Endothelial cell of umbilical vein (primary cell): ENCODE measurements at regions not wholly inside any gene's neighbourhood (a gene's known extent, or its start where the extent isn't known, plus 50 kb on each side); places are given as distances from the start of the nearest gene placed in this dataset.

ENCODE experiments used
- BruUV-seq: library from RNA; stranded (reverse); fragments of 400-500 nt; replicated peaks from 2 replicates; lab custom pipeline; 2021; lab: Mats Ljungman, UMichigan
- CTCF ChIA-PET: fragments of 300-600, 350-600 bp; sonication (Branson Sonifier 250); formaldehyde crosslinking; loops from one replicate; lab custom pipeline; 2021; ENCODE audit warnings: antibody characterized with exemption, inconsistent platforms; lab: Charles Lee
- POLR2A ChIA-PET: fragments of 300-600, 350-600 bp; sonication (Branson Sonifier 250); formaldehyde crosslinking; loops from one replicate; lab custom pipeline; 2021; ENCODE audit warnings: antibody characterized with exemption, inconsistent platforms; lab: Charles Lee
- DNase-seq: peaks from one replicate; pipeline ENCODE4 v3.0.0-alpha.2; 2011; ENCODE audit warnings: low read depth, low spot score
- FAIRE-seq: peaks from 2 replicates; lab custom pipeline; 2011; peaks lifted over from hg19 to GRCh38; lab: Jason Lieb, UNC
- H2AFZ ChIP-seq: 2 replicates; pipeline ENCODE4 v1.6.0; 2012; ENCODE audit warnings: low read depth, low read length, control low read depth, inconsistent platforms
- H3K27ac ChIP-seq: 2 replicates; pipeline ENCODE4 v1.5.1; 2011; ENCODE audit warnings: low read depth, mild to moderate bottlenecking, control low read depth, low read length, moderate library complexity; ENCODE audit not compliant: insufficient read depth
- H3K27me3 ChIP-seq, 2 experiments: 2 replicates each; pipeline versions ENCODE4 v1.6.0 to v1.6.1; 2011; ENCODE audit warnings: low read length in 2 of 2, mixed read lengths in 1 of 2; ENCODE audit not compliant: control insufficient read depth in 2 of 2, insufficient read depth in 2 of 2
- H3K36me3 ChIP-seq, 2 experiments: 2 replicates in 1 of 2; 3 replicates in 1 of 2; pipeline ENCODE4 v1.5.1; 2011; ENCODE audit warnings: low read length in 2 of 2, mild to moderate bottlenecking in 1 of 2, moderate library complexity in 1 of 2; ENCODE audit not compliant: control insufficient read depth in 2 of 2, insufficient read depth in 2 of 2; ENCODE audit errors: extremely low read depth in 1 of 2
- H3K4me1 ChIP-seq: 3 replicates; pipeline ENCODE4 v1.5.1; 2011; ENCODE audit warnings: mild to moderate bottlenecking, low read length; ENCODE audit not compliant: control insufficient read depth, insufficient read depth; ENCODE audit errors: extremely low read depth
- H3K4me2 ChIP-seq: 2 replicates; pipeline ENCODE4 v1.6.1; 2011; ENCODE audit warnings: low read length, control low read depth, mixed read lengths; ENCODE audit not compliant: insufficient read depth
- H3K4me3 ChIP-seq, 3 experiments: fragments of 200-600 bp in 1 of 3; sonication (generic), shearing (Covaris generic) in 1 of 3; replicated peaks in 1 of 3; 2 replicates each; pipeline ENCODE4 v1.5.1; 2011 to 2016; ENCODE audit warnings: control low read depth in 3 of 3, low read length in 3 of 3, mild to moderate bottlenecking in 2 of 3, inconsistent platforms in 1 of 3, low read depth in 1 of 3, moderate library complexity in 1 of 3; ENCODE audit not compliant: insufficient read depth in 1 of 3
- H3K79me2 ChIP-seq: 2 replicates; pipeline ENCODE4 v1.6.0; 2012; ENCODE audit warnings: low read length, inconsistent platforms; ENCODE audit not compliant: control insufficient read depth, insufficient read depth
- H3K9ac ChIP-seq: replicated peaks from 2 replicates; pipeline ENCODE3; 2011; ENCODE audit warnings: low read length, control low read depth; ENCODE audit not compliant: insufficient read depth; ENCODE audit errors: extremely low read depth
- H3K9me1 ChIP-seq: replicated peaks from 3 replicates; pipeline ENCODE4 v1.6.0; 2011; ENCODE audit warnings: mild to moderate bottlenecking, low read length; ENCODE audit not compliant: control insufficient read depth, insufficient read depth; ENCODE audit errors: extremely low read depth
- H3K9me3 ChIP-seq: replicated peaks from 2 replicates; pipeline ENCODE4 v1.5.1; 2012; ENCODE audit warnings: low read length, inconsistent platforms; ENCODE audit not compliant: control insufficient read depth, insufficient read depth
- H4K20me1 ChIP-seq: replicated peaks from 2 replicates; pipeline ENCODE3; 2011; ENCODE audit warnings: mild to moderate bottlenecking, low read length; ENCODE audit not compliant: control insufficient read depth, insufficient read depth; ENCODE audit errors: extremely low read depth
- CTCF ChIP-seq, 2 donors: IDR thresholded peaks; 1 replicate in 1 of 2; 2 replicates in 1 of 2; pipeline ENCODE4 v1.5.1; 2011; ENCODE audit warnings: low read length in 2 of 2, mild to moderate bottlenecking in 2 of 2, moderate library complexity in 2 of 2, control low read depth in 1 of 2, inconsistent platforms in 1 of 2, low read depth in 1 of 2; ENCODE audit not compliant: insufficient read depth in 1 of 2; ENCODE audit errors: extremely low read depth in 1 of 2
- EZH2 ChIP-seq: IDR thresholded peaks from 2 replicates; pipeline ENCODE4 v1.6.1; 2012; ENCODE audit warnings: borderline replicate concordance, low read depth, mild to moderate bottlenecking, moderate library complexity, low read length, inconsistent platforms; ENCODE audit not compliant: severe bottlenecking
- FOS ChIP-seq: IDR thresholded peaks from 2 replicates; pipeline ENCODE4 v1.6.1; 2011; ENCODE audit warnings: mild to moderate bottlenecking, low read length, moderate library complexity, borderline replicate concordance; ENCODE audit not compliant: insufficient read depth
- GATA2 ChIP-seq: IDR thresholded peaks from 2 replicates; pipeline ENCODE4 v1.7.0; 2011; ENCODE audit warnings: low read depth, mild to moderate bottlenecking, moderate library complexity, mixed read lengths, low read length; ENCODE audit not compliant: insufficient read length, insufficient read depth
- JUN ChIP-seq: IDR thresholded peaks from 2 replicates; pipeline ENCODE4 v1.6.1; 2011; ENCODE audit warnings: borderline replicate concordance, low read depth; ENCODE audit not compliant: insufficient read length, insufficient read depth
- MAX ChIP-seq: IDR thresholded peaks from 2 replicates; pipeline ENCODE4 v1.6.1; 2011; ENCODE audit not compliant: insufficient read depth, insufficient read length
- MYC ChIP-seq: IDR thresholded peaks from one replicate; pipeline ENCODE4 v1.6.1; 2011; ENCODE audit warnings: mild to moderate bottlenecking, low read depth, low read length
- POLR2A ChIP-seq: IDR thresholded peaks from 2 replicates; pipeline ENCODE4 v1.6.1; 2012; ENCODE audit warnings: low read depth, mild to moderate bottlenecking, control low read depth, low read length
- POLR2AphosphoS5 ChIP-seq: IDR thresholded peaks from 2 replicates; pipeline ENCODE4 v1.6.1; 2012; ENCODE audit warnings: low read depth, mild to moderate bottlenecking, control low read depth, low read length, moderate library complexity; ENCODE audit not compliant: insufficient read depth
- dilution Hi-C: fragments of 300-500 bp; cut with MboI; formaldehyde crosslinking; loops from one replicate; pipeline ENCODE4 v1.15.0; 2019; ENCODE audit warnings: low sequenced_read_pairs; ENCODE audit not compliant: extremely low pct_ligation_motif_present
- intact Hi-C: fragments of 100-400 bp; cut with micrococcal nuclease; formaldehyde crosslinking; loops from one replicate; pipeline ENCODE4 v1.10.0; 2022

- dilution Hi-C loops = no loop called here
- no peaks in the 10 kb centered on the region for H3K79me2 ChIP-seq
- H3K36me3 ChIP-seq = no peaks in the 10 kb centered on the region
- H3K9ac ChIP-seq = no peak overlapping the region
- no peaks in the 10 kb centered on the region for H4K20me1 ChIP-seq
- H3K4me3 ChIP-seq = no peak overlapping the region
- no peaks in the 10 kb centered on the region for H3K27me3 ChIP-seq
- no peak overlapping the region for H3K27ac ChIP-seq
- no peaks in the 10 kb centered on the region for H3K9me3 ChIP-seq
- intact Hi-C loops = no loop called here
- DNase-seq = no peak
- TF ChIP-seq GATA2 (no peak), POLR2AphosphoS5 (no peak), EZH2 (no peak), CTCF (IDR thresholded peaks at IDR 0.05; ENCODE audit: extremely low read depth in 1 of 2, insufficient read depth in 1 of 2, low read depth in 1 of 2, low read length in 2 of 2) (no peak), MYC (no peak), MAX (no peak), FOS (no peak), POLR2A (no peak), JUN (no peak)
- BruUV-seq = no TSS peak
- no peak overlapping the region for H2AFZ ChIP-seq
- ChIA-PET POLR2A (no interaction called here), CTCF (no interaction called here)
- H3K4me2 ChIP-seq = no peak overlapping the region
- no peaks in the 10 kb centered on the region for H3K4me1 ChIP-seq
- H3K9me1 ChIP-seq = no peaks in the 10 kb centered on the region
- FAIRE-seq = no peak
Observed at GRCh38 chr12:59031313-59031712, 111.0 kb upstream of the LRIG3 start.
